Choroid plexus epithelial cell (primary cell): ENCODE measurements at regions not wholly inside any gene's neighbourhood (a gene's known extent, or its start where the extent isn't known, plus 50 kb on each side); places are given as distances from the start of the nearest gene placed in this dataset.
A peak's percentile ranks its signal among the peaks of the same experiment; 100 is the strongest.

ENCODE experiments used
- DNase-seq: peaks from one replicate; pipeline ENCODE4 v3.0.0-alpha.2; 2010; ENCODE audit warnings: low read depth
- H3K4me3 ChIP-seq: 2 replicates; pipeline ENCODE4 v1.5.1; 2011; ENCODE audit warnings: low read depth, mild to moderate bottlenecking, control low read depth, low read length, moderate library complexity
- TF ChIP-seq, protein P1 (sequence below): conservative IDR thresholded peaks from 2 replicates; pipeline ENCODE4 v1.5.1; 2011; ENCODE audit warnings: low read depth, mild to moderate bottlenecking, control low read depth, inconsistent platforms, low read length, moderate library complexity

DNA sequence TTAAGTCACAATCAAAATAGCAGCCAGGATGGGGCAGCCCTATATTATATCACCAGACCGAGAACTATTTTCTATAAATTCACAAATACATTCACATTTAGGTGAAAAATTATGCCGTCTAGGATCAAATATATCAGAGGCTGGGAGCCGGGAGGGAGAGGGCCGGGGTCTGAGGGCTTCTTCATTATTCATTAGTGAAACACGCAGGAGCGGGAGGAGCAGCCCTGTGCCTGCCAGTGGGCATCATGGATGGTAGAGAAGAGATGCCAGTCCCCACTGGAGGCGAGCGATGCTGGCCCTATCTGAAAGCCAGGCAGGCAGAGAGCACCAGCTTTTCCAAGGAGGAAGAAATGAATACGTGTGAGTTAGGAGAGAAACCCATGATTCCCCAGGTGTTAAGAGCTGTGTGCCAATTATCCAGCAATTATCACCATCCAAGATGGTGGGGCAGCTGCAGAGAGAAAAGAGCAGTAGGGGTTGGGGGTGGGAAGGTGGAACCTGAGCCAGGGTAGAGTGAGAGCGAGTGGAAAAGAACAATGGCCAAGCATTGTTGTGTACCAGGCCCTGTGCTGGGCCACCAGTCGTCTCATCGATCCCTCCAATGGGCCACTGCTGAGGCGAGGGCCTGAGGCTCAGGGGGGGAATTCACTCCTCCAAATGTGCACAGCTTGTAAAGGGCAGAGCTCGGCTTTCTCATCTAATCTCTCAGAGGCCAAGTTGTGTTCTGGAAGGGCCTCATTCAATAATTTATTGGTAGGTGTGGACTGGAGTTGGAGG is 261.3 kb upstream of the TLE3 start:
- no peak for DNase-seq
- TF ChIP-seq, protein P1, sequence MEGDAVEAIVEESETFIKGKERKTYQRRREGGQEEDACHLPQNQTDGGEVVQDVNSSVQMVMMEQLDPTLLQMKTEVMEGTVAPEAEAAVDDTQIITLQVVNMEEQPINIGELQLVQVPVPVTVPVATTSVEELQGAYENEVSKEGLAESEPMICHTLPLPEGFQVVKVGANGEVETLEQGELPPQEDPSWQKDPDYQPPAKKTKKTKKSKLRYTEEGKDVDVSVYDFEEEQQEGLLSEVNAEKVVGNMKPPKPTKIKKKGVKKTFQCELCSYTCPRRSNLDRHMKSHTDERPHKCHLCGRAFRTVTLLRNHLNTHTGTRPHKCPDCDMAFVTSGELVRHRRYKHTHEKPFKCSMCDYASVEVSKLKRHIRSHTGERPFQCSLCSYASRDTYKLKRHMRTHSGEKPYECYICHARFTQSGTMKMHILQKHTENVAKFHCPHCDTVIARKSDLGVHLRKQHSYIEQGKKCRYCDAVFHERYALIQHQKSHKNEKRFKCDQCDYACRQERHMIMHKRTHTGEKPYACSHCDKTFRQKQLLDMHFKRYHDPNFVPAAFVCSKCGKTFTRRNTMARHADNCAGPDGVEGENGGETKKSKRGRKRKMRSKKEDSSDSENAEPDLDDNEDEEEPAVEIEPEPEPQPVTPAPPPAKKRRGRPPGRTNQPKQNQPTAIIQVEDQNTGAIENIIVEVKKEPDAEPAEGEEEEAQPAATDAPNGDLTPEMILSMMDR = no peak
- H3K4me3 ChIP-seq = no peak overlapping the region

DNA sequence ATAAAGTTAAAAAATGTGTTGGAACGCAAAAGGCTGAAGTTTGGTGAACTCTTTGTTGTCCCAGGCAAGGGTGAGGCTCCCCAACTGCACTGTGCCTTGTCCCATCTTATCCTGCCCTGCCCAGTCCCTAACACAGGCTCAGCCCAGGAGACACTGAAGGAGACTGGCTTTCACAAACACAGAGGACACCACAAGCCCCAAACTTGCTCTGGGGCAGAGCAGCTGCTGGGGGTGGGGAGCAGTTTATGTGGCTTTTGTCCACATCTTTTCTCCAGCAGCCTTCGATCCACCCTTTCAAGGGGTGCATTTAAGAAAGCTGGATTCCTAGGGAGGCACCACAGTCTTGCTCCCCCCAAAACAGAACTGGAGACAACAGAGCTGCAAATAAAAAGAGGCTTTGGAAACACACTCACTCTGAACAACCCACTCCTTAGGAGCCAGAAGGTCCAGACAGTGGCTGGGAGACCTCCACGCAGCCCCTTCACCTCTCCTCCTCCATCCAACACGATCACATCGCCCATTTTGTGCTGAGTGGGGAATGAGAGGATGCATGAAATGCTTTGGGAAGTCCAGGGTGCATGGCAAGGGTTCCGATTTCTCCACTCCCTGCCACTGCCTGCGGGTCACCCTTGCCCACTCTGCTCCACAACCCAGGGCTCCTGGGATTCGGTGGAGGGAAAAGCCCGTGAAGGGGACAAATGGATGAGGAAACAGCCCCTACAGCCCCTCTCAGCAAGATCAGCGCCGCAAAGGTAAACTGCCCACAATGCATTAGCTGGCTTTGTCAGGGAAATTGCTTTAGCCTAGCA is 260.5 kb upstream of the TLE3 start:
- TF ChIP-seq, protein P1 = no peak
- H3K4me3 ChIP-seq = no peak overlapping the region
- DNase-seq = no peak

DNA sequence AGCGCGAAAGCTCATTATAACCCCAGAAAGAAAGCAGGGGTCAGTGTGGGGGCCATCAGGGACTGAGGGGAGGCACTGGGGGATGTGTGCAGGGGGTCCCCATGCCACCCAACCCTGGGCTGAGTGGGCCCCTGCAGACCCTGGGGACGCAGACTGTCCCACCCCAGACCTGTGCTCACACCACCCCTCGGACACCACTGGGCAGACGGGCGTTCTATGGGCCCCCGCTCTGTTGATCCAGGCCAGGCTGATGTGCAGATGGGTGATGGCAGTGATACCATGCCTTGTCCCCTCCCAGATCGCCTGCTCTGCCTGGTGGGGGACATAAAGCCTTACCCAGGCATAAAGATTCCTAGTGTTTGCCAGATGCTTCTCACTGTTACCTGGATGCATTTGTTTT is 259.7 kb upstream of the TLE3 start:
- TF ChIP-seq, protein P1 = no peak
- no peak overlapping the region for H3K4me3 ChIP-seq
- DNase-seq = no peak

DNA sequence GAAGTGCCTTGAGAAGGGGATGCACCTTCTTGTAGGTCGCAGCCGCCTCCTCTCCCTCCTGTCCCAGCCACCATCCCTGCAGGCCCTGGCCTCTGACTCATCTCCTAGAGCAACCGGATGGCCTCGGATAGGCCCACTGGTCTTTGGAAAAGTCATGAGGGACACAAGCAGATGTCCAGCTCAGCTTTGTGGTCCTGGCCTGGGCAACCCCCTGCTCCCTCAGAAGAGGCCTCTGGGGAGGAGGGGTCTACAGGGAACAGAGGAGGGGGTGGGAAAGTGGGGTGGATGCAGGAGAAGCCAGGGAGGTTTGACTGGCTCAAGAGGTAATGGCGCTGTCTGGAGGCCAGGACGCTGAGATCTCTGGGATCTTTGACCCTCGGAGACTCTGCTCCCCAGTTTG is 259.2 kb upstream of the TLE3 start:
- DNase-seq = peak; percentile 24
- H3K4me3 ChIP-seq = no peak overlapping the region
- TF ChIP-seq, protein P1 = no peak

DNA sequence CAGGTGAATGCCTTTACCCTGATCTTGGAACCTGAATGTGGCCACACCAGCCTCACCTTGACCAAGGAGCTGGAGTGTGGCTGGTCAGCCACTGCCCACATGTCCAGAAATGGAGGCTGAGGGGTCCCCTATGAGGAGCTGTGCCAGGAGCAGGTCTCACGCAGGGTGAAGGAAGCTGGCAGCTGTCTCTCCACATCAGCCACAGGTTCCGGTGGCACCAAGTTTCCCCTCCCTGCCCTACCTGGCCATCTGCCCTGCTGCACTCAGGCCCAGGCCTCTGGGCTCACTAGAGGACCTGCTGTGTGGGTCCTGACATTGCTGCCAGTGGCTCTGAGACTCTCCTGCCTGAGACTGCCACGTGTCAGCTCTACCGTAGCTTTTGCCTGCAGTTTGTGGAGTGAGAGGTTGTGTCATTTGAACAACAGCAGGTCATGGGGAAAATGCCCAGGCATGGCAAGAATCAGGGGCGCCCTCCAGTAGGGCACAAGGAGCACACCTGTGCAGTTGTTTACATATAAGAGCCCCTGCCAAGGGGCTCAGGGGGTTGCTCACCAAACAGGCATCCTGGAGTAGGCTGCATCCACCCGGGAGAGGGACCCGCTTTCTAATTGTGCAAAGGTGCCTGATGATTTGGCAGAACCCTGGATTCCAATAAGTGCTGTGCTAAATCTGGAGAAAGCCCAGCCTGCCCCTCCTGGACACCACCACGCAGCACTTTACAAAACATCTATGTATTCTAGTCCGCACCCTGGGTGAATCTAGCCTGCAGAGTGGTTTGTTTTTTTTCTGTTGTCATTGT is 258.5 kb upstream of the TLE3 start:
- DNase-seq = no peak
- TF ChIP-seq, protein P1 = no peak
- no peak overlapping the region for H3K4me3 ChIP-seq

DNA sequence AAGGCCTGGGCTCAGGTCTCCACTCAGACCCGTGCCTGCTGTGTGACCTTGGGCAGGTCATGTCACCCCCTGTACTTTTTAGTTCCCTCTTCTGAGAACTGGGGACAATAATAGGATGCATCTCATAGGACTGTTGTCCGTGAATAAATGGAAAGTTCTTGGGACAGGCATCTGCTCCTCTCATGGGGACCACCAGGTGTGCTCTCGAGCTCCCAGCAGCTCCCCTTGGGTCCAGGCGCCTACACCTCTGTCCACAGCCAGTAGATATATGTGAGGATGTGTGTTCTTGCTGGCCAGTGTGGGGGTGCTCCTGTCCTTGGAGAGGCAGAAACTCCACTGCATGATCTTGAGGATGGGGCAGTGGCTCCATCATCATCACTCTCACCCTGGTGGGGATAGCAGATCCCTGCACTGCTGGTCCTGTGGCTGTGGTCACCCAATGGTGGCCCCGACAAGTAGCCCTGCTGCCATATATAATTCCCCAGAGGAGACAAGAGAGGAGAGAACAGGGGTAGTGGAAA is 257.6 kb upstream of the TLE3 start:
- H3K4me3 ChIP-seq = no peak overlapping the region
- DNase-seq = no peak
- TF ChIP-seq, protein P1 = peak; percentile 41
